ENCODE measurements at regions not wholly inside any gene's neighbourhood (a gene's known extent, or its start where the extent isn't known, plus 50 kb on each side); places are given as distances from the start of the nearest gene placed in this dataset.

- H3K9me3 ChIP-seq: no peaks in the 10 kb centered on the region
- no peaks in the 10 kb centered on the region for H3K36me3 ChIP-seq (ENCODE audit: low read depth, missing control alignments)
- peak; percentile 7 for DNase-seq
- TF ChIP-seq POLR2A (IDR thresholded peaks at IDR 0.05): no peak
- TF ChIP-seq CTCF (IDR thresholded peaks at IDR 0.05): no peak
- no peak overlapping the region for H3K4me3 ChIP-seq
- peaks cover 42% of the 10 kb centered on the region for H3K4me1 ChIP-seq
- H3K27me3 ChIP-seq: no peaks in the 10 kb centered on the region
- intact Hi-C loops (cut with DNase I; ENCODE audit: low total_unique reads): no loop called here
- H3K27ac ChIP-seq: peak overlapping the region in 1 of 2 donors; percentile 26
- WGBS, 2 donors: 97 to 98% methylated on average over 7 of the region's 7 CpGs
These were observed 50.9 kb upstream of the NXT1 start for GRCh38 chr20:23299673-23300050.

GRCh38 chr20:23298926-23299672 lies 51.5 kb upstream of the NXT1 start:
- intact Hi-C loops (cut with DNase I; ENCODE audit: low total_unique reads): no loop called here
- Histone ChIP-seq H3K9me3 (no peaks in the 10 kb centered on the region), H3K4me1 (peaks cover 48% of the 10 kb centered on the region), H3K27ac (peak overlapping the region in 1 of 2 donors; percentile 26), H3K27me3 (no peaks in the 10 kb centered on the region), H3K4me3 (no peak overlapping the region), H3K36me3 (ENCODE audit: low read depth, missing control alignments) (no peaks in the 10 kb centered on the region)
- 95 to 96% methylated on average over 6 of the region's 6 CpGs for WGBS, 2 donors
- TF ChIP-seq POLR2A (IDR thresholded peaks at IDR 0.05): no peak
- no peak for TF ChIP-seq CTCF (IDR thresholded peaks at IDR 0.05)
- DNase-seq: peak; percentile 13

DNA sequence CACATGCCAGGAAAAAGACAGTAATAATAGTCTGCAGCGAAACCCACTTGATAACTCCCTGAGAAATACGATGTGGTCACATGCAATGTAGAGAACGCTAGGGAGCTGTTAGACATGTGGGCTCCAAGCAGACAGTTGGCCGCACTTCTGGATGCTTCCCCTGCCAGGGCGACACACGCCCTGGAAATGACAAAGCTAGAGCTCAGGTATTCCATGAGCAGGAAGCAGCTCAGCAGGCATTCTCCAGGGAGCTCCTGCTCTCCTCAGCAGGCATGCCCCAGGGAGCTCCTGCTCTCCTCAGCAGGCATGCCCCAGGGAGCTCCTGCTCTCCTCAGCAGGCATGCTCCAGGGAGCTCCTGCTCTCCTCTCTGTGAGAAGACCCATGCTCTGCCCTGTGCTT lies 52.4 kb upstream of the NXT1 start:
- H3K27me3 ChIP-seq: no peaks in the 10 kb centered on the region
- H3K36me3 ChIP-seq (ENCODE audit: low read depth, missing control alignments): no peaks in the 10 kb centered on the region
- no peaks in the 10 kb centered on the region for H3K9me3 ChIP-seq
- intact Hi-C loops (cut with DNase I; ENCODE audit: low total_unique reads): no loop called here
- no peak for TF ChIP-seq CTCF (IDR thresholded peaks at IDR 0.05)
- no peak for TF ChIP-seq POLR2A (IDR thresholded peaks at IDR 0.05)
- H3K27ac ChIP-seq: peak overlapping the region in 1 of 2 donors; percentile 26
- H3K4me1 ChIP-seq: peaks cover 54% of the 10 kb centered on the region
- no peak overlapping the region for H3K4me3 ChIP-seq
- DNase-seq: no peak
- WGBS, 2 donors: 68 to 71% methylated on average over 6 of the region's 6 CpGs

DNA sequence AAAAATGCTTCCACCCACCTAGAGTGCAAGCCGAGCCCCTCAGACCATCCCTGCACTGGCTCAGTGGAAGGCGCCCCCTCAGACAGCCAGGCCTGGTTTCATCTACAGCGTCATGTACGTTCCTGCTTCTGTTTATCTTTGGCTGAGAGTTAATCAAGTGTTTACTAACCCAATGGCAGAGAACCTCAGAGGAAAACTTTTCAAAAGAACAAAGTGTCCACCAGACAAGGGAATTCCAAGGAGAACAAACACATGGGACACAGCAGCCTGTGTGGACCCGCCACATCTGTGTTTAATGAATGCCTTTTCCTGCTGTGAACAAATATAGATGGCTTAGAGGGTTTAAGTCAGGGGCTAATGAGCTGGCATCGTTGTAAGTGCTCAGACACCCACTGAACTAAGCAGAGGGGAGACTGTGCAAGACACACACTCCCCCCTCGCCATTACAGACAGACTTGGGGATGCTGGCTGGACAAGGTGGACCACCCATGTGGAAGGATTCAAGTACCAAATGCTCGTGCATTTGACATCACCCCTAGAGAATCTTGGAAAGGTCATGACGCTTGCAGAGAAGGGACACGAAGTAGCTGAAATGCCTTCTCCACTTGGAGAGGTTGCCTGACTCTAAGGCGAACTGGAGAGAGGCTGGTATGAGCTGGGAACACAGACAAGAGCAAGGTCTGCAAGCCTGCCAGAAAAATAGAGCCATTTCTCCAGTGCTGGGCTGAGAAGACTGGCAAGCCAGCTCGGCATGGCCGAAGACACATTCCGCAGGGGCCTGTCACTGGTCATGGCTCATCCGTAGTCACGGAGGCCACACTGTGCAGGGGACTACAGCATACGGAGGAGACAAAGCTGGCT lies 53.5 kb upstream of the NXT1 start:
- Histone ChIP-seq H3K4me1 (peaks cover 64% of the 10 kb centered on the region), H3K27ac (peak overlapping the region; percentile 0 to 77)
- TF ChIP-seq CTCF (IDR thresholded peaks at IDR 0.05) (no peak), POLR2A (IDR thresholded peaks at IDR 0.05) (no peak)

More for the DNA sequence above, 53.5 kb upstream of the NXT1 start:
- H3K36me3 ChIP-seq (ENCODE audit: low read depth, missing control alignments): no peaks in the 10 kb centered on the region
- WGBS, 2 donors: 54 to 66% methylated on average over 15 to 17 of the region's 17 CpGs
- intact Hi-C loops (cut with DNase I; ENCODE audit: low total_unique reads): no loop called here
- DNase-seq: peak; percentile 62
- H3K27me3 ChIP-seq: no peaks in the 10 kb centered on the region
- no peaks in the 10 kb centered on the region for H3K9me3 ChIP-seq
- no peak overlapping the region for H3K4me3 ChIP-seq

All from testis (tissue), 2 donors.